ENCODE measurements at regions not wholly inside any gene's neighbourhood (a gene's known extent, or its start where the extent isn't known, plus 50 kb on each side); places are given as distances from the start of the nearest gene placed in this dataset.
"Not testable (repeated sequence)": the region's sequence is repeated elsewhere in the genome, so short reads cannot be mapped to it uniquely, and the experiment has no call there.

DNA sequence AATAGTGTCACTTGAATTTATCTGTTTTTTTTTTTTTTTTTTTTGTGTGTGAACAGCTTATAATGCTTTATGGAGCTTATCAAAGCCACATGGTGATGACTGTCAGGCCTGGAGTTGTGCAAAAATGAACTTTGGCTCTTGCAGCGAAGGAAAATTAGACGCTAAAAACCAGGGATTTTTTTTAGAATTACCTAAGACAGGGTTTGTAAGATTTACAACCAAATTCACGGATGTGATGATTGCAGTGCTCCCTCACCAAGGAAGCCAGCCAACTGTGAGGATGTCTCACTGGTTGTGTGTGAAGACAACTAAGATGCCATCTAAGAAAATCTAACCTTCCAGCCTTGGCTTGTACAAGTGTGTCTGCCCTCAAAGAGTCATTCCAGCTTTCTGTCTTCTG, 127.1 kb upstream of the SLC4A4 start:
- FAIRE-seq: no peak

DNA sequence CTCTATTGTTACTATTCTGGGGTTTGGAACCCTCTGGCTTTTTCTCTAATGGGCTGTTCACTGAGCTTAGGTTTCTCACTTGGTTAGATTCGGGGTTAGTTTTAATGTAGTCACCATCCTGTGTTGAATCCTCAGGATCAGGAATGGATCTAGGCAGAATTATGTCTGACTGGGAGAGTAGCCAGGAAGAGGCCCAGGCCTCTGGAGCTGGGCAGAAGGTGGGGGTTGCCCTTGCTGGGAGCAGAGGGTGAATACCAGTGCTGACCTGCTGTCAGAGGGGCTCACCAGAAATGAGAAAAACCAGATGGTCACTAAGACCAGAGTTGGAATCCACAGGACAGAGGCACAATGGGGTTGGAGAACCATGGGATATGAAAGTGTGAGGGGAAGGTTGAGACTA, 126.6 kb upstream of the SLC4A4 start:
- no peak for FAIRE-seq

DNA sequence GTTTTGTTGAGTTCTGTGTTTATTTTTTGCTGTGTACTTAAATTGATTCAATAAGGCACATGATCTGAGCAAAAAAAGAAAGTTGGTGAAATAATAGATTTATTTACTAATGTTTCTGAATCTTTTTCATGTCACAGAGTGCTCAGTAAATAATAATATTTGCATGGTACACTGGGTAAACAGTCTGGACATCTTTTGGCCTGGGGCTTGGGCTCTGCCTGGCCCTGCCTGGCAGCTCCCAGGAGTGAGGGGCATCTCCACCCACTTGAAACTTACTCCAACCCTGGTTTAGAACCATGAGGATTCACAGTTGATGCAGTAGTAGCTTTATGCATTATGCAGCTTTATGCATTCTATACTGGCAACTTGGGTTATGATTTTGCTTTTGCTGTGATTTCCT, 124.2 kb upstream of the SLC4A4 start:
- no peak for FAIRE-seq

DNA sequence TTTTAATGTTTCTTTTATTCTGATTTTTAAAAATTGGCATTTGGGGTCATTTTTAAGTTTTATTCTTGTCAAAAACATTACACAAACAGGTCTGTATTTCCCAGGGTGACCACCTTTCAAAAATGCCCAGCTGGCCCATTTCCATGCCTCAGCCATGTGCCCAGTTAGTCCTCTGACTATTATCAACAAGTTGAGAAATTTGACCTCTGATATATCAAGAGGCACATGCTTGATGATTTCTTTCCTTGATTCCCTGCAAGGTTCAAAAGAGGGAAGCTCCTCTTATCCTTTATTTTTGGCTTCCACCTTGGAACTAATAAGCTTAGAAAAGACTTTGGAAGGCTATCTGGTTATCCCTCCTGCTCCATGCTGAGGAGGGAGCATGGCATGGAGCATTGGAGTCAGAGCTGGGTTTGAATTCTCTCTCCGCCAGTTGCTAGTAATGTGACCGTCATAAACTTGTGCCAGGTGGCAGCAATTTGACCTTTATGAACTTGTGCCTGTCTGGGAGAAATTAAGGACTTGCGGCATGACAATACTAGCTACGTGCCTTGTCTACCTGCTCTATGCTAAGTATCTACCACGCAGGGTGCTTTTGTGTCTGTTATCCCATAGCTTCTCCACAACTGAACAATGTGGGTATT, 122.4 kb upstream of the SLC4A4 start:
- no peak for FAIRE-seq

DNA sequence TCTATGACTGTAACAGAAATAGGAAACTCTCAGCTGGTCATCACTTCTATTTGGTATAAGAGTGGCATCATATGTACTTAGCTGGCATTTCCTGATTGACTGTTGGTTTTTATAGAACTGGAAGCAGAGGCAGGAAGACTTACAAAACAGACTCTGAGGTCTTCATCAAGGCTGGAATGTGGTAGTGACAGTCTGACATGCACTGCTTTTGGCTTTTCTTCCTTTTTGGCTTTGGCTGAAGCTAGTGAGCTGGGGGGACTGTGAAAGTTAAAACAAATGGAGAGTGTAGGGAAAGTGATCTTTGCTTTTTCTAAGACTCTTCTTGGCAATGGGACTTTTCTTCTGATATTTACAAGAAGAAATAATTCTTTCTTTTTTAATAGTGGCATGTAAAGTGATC, 121.1 kb upstream of the SLC4A4 start:
- no peak for FAIRE-seq

DNA sequence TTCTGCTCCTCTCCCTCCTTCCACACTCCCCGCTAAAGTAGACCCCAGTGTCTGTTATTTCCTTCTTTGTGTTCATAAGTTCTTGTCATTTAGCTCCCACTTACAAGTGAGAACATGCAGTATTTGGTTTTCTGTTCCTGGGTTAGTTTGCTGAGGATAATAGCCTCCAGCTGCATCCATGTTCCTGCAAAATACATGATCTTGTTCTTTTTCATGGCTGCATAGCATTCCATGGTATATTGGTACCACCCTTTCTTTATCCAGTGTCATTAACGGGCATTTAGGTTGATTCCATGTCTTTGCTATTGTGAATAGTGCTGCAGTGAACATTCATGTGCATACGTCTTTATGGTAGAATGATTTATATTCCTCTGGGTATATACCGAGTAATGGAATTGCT, 118.0 kb upstream of the SLC4A4 start:
- not testable (repeated sequence) for FAIRE-seq

DNA sequence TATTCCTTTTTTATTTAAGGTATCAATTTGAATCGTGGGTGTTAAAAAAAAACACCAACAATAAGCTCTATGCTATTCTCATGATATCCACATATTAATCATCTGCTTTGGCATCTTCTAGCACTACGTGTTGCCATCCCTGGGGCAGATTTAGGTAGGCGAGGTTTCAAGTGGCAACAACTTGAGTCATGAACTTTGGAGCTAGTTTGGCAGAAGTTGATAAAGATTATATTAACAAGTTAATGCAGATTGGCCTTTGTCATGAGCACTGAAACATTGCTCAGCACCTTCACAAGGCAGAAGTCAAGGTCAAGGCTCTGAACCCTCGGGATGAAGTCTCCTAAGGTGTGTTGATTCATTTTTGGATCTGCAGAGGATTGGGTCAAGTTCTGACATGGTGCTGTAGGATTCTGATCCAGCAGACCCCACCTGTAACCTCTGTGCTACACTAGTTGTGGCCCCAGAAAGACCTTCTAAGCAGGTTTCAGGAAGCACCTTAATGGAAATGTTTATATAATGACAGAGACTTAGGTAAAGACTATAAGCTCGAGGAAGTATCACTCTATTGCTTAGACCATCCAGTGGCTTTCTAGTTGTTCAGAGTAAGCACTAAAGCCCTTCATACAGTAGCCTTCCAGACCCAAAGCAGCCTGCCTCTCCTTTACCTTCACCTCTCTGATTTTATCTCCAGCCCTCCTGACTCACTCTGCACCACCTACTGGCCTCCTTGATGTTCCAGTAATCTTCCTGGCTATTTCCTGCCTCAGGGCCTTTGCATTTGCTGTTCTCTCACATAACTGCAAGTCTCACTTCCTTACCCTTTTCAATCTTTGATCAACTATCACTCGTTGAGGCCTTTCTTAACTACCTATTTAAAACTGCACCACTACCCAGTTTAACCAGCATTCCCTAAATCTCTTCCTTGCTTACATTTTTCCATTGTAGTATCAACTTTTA, 117.0 kb upstream of the SLC4A4 start:
- FAIRE-seq: no peak

DNA sequence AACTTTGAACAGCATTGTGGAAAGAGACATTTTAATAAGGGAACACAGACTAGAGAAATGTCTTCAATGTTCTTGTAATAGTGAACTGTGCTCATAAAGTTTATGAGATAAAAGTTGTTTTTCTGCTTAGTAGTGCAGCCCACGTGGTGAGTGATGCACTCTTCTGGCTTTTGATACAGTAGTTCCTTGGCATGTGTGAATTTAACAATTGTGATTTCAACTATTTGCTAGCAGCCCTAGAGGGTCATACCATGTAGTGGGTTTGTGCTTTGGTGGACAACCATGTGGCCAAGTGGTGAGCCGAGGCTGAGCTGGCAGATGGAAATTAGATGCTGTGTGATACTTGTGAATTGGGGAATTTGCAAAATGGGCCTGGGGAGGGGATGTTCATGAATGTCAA, 116.2 kb upstream of the SLC4A4 start:
- FAIRE-seq: no peak

DNA sequence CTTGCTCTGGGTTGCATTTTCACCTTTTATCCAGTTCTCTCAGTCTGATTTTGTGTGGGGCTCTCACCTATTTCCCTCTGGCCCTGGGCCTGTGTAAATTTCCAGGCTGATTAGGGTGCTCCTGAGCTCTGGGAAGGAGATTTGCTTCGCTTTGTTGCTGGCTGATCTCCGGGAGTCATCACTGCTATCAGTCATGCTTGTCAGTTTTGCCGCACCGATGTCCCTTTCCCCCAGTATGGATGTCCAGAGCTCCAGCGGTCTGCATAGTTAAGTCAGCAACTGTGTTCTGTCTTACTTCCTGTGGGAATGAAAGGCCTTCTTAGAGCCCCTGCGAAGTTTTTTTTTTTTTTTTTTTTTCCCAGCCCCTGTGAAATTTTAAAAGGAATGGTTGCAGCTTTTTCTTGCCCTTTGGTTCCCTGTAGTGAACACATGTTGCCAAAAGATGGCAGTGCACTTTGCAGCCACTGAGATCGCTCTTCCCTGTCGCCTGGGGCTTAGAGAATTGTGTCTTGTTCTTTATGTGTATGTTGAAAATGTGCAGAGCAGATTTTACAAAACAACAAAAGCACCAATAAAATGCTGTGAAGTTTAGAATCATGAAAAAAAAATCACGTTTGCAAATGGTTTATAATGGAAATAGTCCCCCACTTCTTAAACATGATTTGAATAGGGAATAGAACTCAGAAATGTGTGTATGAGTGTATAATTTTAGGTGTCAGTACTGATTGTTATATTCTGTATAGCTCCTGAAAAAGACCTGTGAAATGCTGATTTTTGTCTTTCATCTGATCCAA, 109.1 kb upstream of the SLC4A4 start:
- peak; percentile 48 for FAIRE-seq

DNA sequence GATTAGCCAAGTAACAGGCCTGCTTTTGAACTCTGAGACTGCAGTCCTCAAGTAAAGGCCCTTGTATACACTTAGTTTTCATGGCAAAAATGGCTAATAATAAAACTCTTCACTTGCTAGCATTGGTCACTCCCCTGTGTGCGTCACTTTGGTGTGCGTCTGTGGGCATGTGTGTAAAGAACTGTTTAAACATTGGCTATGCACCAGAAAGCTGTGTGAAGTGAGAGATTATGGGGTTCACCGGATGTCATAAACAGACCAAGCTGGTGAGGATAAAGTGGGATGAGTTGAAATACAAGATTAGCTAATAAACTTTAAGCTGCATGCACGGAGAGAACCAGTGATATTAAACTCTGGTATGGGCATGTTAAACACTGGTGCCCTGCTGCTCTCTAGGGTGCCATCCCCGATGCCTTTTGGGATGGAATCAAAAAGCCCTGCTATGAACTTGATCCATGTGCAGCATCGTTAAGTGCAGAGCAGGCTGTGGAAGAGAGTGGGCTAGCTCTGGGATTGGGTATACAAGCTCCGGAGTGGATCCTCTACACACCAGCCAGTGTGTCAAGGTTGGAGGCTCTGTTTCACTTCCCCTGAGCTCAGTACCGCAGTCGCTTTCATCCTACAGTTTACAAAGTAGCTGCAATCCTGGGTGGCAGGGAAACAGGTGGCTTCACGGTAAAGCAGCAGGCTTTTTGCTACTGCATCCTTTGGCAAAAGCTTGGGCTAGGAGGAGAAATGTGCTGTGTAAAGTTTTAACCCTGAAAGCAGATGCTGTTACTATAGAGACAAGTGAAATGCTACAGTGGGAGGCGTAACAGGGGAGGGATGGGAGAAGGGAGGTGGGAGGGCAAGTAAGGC, 108.3 kb upstream of the SLC4A4 start:
- no peak for FAIRE-seq

DNA sequence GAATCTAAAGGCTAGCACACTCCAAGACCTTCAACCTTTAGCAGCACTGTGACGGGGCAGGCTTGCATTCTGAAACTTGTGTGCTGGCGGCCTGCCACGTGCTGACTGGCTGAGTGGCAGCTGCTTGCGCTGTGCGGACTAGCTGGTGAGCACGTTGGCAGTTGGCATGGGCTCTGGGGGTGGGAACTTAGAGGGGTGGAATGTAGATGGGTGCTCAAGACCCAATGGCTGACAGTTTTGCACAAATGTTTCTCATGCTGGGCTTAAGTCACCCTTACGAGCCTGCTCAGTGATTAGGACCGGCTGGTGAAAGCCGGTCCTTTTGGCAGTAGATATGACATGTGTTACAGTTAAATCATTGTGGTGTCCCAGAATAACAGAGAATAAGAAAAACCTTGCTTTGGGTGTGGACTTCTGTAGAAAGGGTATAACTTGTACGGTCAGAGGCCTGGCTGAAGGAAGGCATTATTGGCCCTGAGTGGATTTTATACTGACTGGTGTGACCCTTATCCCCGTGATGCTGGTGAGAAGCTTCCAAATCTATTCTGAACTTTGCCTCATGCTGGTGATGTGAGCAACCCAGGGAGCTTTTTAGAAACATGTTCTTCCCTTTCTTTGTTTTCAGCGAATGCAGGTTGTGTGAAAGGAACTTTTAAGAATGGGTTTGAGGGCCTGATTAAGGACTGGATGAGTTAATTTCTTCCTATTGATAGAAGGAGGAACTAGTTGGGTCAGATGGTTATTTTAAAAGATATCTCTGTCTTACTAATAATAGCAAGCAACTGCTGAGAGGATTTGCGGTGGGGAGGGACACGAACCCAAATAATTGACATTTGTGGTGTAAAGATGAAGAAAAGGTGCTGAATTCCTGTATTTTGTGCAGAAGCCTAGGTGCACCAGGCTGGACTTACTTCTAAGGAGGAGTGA, 107.4 kb upstream of the SLC4A4 start:
- FAIRE-seq: no peak

DNA sequence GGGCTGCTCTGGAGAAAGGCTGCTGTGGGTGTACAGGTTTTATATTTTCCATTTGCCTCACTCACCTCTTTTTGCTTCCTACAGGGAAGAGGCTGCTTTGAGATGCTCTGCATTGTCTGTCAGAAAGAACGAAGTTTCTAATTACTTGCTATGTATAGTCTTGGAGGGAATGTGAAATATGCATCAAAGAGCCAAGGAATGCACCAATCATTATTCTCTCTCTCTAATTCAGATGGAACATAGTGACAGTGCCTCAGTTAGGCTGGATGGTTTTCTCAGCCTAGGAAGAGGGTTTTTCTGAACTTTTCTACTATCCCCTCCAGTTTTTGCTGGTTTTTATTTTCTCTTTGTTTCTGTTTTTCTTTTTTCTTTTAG, 106.8 kb upstream of the SLC4A4 start:
- FAIRE-seq: no peak

DNA sequence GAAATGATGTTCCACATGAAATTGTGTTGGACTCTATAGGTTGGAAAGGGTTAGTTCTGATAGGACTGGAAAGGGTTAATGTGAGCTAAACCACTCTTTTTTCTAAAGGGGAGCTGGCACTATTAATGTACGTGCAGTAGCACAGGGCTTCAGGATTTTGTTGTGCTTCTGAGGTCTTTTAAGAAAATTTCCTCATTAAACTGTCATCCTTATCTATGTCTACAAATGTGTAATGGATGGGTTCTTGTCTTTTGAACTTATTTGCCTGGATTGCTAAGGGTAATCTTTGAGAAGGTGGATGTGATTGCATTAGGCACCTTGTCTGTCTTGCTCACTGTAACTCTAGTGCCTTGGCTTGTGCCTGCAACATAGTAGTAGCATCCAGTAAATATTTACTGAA, 106.0 kb upstream of the SLC4A4 start:
- FAIRE-seq: no peak

DNA sequence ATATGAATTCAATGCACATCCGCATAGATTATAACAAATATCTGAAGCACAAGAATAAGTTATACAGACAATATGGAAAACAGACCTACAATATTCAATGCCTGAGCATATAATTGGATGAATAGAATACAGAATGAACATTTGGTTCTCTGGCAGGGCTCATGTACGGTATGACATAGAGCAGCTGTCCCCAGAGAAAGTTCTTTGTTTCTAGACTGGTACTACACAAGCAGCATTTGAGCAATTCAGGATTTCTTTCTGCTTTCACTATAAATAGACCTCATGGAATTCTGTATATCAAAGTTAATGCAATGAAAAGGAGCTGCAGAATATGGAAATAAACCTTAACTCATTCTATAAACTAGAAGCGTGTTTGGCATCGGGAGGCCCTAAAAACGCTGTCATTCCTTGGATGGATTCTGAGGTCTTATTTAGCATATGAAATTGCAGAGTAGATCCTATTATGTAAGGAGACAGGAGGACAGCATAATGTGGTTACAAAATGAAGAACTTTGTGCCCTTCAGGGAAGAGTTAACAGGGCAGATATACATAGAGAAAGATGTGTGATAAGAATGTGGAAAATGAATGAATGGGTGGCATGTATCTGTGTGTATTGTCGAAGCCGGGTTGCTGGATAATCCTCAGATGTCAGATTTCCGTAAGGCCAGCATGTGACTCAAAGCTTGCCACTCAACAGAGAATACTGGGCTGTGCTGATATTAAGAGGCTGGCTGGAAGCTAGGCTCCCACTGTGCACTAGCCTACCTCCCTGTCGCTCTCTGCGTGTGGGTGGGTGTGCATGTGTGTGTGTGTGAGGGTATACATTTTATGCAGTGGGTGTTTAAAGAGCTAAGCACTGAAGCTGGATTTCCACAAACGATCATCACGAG, 103.3 kb upstream of the SLC4A4 start:
- FAIRE-seq: no peak

DNA sequence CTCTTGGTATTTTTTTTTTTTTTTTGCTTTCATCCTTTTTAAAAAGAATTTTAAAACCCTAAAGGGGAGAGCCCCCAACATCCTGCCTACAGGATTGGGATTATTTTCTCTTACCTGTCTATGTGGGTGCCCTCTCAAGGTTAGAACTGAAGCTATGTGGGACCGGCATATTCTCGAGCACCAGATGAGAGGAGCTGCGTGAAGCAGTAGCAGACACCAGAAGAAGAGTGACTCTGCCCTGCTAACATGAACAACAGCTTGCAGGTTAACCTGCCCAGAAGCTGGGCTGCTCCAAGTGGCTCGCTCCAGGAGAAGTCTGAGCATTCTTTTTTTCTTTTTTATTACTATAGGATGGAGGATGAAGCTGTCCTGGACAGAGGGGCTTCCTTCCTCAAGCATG, 102.6 kb upstream of the SLC4A4 start:
- FAIRE-seq: no peak

DNA sequence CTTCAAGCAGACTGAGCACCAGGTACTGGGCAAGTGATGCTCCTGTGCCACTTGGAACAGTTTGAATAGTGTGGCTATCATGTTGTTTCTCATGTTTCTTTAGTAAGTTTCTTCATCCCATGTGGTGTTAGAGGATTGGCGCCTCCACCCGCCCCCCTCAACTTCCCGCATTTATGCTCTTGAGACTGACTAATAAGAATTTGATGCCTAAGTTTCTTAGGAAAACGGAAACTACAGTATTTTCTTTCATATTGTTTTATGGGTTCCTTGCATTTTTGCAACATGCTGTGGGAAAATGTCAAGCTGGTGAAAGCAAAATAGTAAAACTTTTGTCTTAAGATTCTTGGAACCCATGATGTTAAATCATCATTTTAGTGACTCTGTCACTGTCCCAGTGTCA, 101.2 kb upstream of the SLC4A4 start:
- no peak for FAIRE-seq

DNA sequence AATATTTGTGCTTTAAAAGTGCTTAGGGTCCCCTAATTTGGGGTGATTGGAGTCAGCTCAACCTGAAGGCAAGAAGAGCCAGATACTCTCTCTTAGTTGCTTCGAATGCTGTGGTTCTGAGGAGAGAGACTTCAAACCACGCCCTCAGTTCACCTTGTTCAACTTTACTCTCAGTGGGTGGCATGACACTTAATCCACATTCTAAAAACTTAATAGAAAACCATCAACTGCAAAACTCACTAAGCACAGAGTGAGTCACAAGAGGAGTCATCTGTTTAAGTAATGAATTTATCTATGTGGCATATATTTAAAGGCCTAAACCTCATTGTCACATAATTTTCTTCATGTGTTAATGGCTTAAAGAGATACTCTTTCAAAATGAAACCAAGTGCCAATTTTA, 99.5 kb upstream of the SLC4A4 start:
- FAIRE-seq: no peak

DNA sequence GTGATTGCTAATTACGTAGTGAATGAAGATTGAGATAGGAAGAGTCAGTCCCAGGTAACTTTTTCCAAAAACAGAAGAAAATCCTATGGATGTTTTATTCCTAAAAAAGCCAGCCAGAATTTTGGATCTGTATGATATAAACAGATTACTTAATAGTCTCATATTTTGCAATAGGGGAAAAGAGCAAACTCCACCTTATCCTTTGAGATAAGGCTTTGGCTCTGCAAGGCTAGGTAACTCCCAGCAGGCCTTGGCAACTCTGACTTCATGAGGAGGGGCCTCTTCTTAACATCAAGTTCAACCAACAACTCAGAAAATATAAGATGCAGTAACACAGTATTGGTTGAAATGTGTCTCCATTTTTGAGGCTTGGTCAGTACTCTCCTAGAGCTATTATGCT, 98.7 kb upstream of the SLC4A4 start:
- no peak for FAIRE-seq

DNA sequence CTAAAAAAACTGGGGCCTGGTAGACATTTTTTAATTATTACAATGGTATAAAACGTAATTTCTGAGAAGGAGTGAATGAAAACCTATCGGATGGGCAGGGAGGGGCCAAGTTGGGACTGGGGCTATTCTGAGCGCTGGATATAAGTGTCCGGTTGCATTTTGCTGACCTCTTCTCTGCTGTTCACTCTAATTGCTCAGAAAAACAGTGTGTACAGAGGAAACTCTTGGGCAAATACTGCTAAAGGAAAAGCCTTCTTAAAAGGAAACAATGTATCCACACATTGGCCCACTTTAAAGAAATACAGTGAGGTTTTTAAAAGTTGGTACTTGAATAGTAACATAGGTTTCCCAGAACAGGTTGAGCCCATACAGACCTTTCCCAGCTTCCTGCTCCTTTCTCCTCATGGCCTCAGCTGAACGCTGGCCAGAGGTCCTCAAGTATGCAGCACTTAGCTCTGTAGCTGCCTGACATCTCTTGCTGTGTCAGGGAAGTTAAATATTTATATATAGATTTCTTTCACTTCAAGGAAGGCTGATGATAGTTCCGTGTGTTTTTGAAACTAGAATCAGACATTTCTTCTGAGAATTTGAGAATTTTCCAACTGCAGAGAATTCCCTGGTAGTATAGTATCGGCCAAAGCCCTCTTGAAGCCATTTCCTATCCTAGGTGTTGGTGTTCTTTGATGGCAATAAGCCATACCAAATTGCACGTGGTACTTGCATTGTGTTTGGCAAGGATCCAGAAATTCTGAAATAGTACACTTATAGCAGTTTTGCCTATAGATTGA, 97.1 kb upstream of the SLC4A4 start:
- FAIRE-seq: no peak
